A673 (cell line): ENCODE measurements at regions not wholly inside any gene's neighbourhood (a gene's known extent, or its start where the extent isn't known, plus 50 kb on each side); places are given as distances from the start of the nearest gene placed in this dataset.

Source experiments
- BruUV-seq: library from RNA; stranded (reverse); fragments of 400-500 nt; replicated peaks from 2 replicates; lab custom pipeline; 2021; lab: Mats Ljungman, UMichigan
- CTCF ChIA-PET: fragments of 300-600 bp; sonication (Branson Sonifier 250); formaldehyde crosslinking; loops from one replicate; lab custom pipeline; 2022; ENCODE audit warnings: antibody characterized with exemption; lab: Charles Lee
- POLR2A ChIA-PET: fragments of 300-600 bp; sonication (Branson Sonifier 250); formaldehyde crosslinking; loops from one replicate; lab custom pipeline; 2022; ENCODE audit warnings: antibody characterized with exemption; ENCODE audit not compliant: low non-redundant PET; lab: Charles Lee
- DNase-seq: peaks from one replicate; pipeline ENCODE4 v3.0.0-alpha.2; 2015; ENCODE audit warnings: low spot score
- H3K27ac ChIP-seq: fragments of 200-600 bp; sonication (generic); 2 replicates; pipeline ENCODE4 v1.5.1; 2016; ENCODE audit warnings: mixed run types, low read depth, mild to moderate bottlenecking, mixed read lengths, antibody characterized with exemption, low read length; ENCODE audit not compliant: poor library complexity, severe bottlenecking
- H3K27me3 ChIP-seq: fragments of 200-600 bp; sonication (generic); replicated peaks from 2 replicates; pipeline ENCODE4 v1.6.1; 2017; ENCODE audit warnings: mixed run types, low read depth, mild to moderate bottlenecking, mixed read lengths, antibody characterized with exemption, low read length; ENCODE audit not compliant: insufficient read depth, poor library complexity
- H3K36me3 ChIP-seq: fragments of 200-600 bp; sonication (generic); 2 replicates; pipeline ENCODE4 v1.6.1; 2016; ENCODE audit warnings: mixed run types, mild to moderate bottlenecking, mixed read lengths, antibody characterized with exemption, low read length; ENCODE audit not compliant: insufficient read depth, poor library complexity, severe bottlenecking
- H3K4me1 ChIP-seq: fragments of 200-600 bp; sonication (generic); 2 replicates; pipeline ENCODE4 v1.6.1; 2017; ENCODE audit warnings: mixed run types, mild to moderate bottlenecking, mixed read lengths, antibody characterized with exemption, low read length; ENCODE audit not compliant: insufficient read depth, poor library complexity, severe bottlenecking
- H3K4me3 ChIP-seq: fragments of 200-600 bp; sonication (generic); 2 replicates; pipeline ENCODE4 v1.5.1; 2016; ENCODE audit warnings: low read depth, mixed run types, mild to moderate bottlenecking, mixed read lengths, low read length; ENCODE audit not compliant: poor library complexity, severe bottlenecking
- H3K9me3 ChIP-seq: fragments of 200-600 bp; sonication (generic); 2 replicates; pipeline ENCODE4 v1.6.1; 2016; ENCODE audit warnings: mixed run types, low read depth, mild to moderate bottlenecking, mixed read lengths, antibody characterized with exemption, low read length; ENCODE audit not compliant: poor library complexity, severe bottlenecking
- EZH2 ChIP-seq: fragments of 200-600 bp; sonication (generic); IDR thresholded peaks from 2 replicates; pipeline ENCODE4 v1.6.1; 2017; ENCODE audit warnings: borderline replicate concordance, low read depth, mild to moderate bottlenecking, mixed read lengths, antibody characterized with exemption, low read length; ENCODE audit not compliant: poor library complexity, severe bottlenecking
- intact Hi-C: fragments of 100-400 bp; cut with micrococcal nuclease; formaldehyde crosslinking; loops from one replicate; pipeline ENCODE4 v1.10.0; 2022; ENCODE audit not compliant: unreplicated experiment
- TF ChIP-seq, protein P1 (sequence below): fragments of 300-800, 200-600 bp; sonication (generic); conservative IDR thresholded peaks from 2 replicates; pipeline ENCODE4 v1.5.1; 2017; ENCODE audit warnings: low read depth, mild to moderate bottlenecking, antibody characterized with exemption, low read length, moderate library complexity, mixed read lengths

DNA sequence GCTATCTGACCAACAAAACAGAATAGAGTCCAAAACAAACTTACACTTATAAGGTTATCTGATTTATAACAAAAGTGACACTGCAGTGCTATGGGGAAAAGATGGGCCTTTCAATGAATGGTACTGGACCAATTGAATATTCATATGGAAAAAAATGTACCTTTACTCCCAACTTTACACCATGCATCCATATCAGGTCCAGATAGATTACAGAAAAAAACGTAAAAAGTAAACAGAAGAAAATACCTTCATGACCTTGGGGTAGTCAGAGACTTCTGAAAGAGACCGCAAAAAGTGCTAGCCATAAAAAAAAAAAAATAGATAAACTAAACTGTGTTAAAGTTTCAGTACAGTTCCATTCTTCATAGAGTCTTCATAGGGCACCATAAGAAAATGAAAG is 308.3 kb downstream of the GXYLT1 start:
- TF ChIP-seq EZH2 = no peak
- TF ChIP-seq, protein P1, sequence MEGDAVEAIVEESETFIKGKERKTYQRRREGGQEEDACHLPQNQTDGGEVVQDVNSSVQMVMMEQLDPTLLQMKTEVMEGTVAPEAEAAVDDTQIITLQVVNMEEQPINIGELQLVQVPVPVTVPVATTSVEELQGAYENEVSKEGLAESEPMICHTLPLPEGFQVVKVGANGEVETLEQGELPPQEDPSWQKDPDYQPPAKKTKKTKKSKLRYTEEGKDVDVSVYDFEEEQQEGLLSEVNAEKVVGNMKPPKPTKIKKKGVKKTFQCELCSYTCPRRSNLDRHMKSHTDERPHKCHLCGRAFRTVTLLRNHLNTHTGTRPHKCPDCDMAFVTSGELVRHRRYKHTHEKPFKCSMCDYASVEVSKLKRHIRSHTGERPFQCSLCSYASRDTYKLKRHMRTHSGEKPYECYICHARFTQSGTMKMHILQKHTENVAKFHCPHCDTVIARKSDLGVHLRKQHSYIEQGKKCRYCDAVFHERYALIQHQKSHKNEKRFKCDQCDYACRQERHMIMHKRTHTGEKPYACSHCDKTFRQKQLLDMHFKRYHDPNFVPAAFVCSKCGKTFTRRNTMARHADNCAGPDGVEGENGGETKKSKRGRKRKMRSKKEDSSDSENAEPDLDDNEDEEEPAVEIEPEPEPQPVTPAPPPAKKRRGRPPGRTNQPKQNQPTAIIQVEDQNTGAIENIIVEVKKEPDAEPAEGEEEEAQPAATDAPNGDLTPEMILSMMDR = no peak
- no peaks in the 10 kb centered on the region for H3K27me3 ChIP-seq
- BruUV-seq = no TSS peak
- no peak overlapping the region for H3K27ac ChIP-seq
- intact Hi-C loops = no loop called here
- DNase-seq = no peak
- H3K36me3 ChIP-seq = no peaks in the 10 kb centered on the region
- ChIA-PET CTCF (no interaction called here), POLR2A (no interaction called here)
- H3K4me1 ChIP-seq = peaks cover 4% of the 10 kb centered on the region
- no peak overlapping the region for H3K4me3 ChIP-seq
- H3K9me3 ChIP-seq = no peaks in the 10 kb centered on the region

DNA sequence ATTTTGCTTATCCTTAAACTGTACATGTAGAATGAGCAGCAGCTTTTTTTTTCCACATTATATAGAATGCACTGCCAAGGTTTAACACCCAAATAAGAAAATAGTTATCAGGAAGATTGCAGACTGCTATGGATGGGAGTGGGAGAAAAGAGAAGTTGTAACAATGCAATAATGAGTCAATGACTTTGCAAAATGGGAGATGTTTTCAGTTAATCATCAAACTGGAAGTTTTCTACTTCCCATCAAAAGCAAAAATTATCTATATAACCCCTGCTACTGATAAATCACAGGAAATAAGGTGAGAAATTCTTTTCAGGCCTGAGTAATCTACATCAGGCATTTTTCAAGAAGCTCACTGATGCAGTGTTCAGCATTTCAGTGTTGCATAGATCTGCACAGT is 309.1 kb downstream of the GXYLT1 start:
- H3K36me3 ChIP-seq = no peaks in the 10 kb centered on the region

DNA sequence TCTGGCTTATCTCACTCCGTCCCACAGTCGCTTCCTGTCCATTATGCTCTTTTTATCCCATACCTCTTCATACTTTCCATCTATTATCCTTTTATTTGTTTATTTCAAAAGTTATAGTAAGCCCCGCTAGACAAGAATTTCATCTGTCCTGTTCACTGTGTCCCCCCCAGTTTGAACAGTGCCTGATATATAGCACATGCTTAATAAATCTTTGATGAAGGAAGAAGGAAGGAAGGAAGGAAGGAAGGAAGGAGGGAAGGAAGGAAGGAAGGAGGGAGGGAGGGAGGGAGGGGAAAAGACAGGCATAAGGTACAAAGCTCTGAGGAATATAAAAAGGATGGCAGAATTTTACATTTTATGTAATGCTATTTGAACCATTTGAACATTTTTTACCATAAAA is 324.7 kb downstream of the GXYLT1 start:
- Histone ChIP-seq H3K4me3 (no peak overlapping the region), H3K27me3 (no peaks in the 10 kb centered on the region), H3K27ac (peak overlapping the region; percentile 70), H3K4me1 (peaks cover 19% of the 10 kb centered on the region), H3K9me3 (peaks cover 5% of the 10 kb centered on the region), H3K36me3 (no peaks in the 10 kb centered on the region)
- TF ChIP-seq, protein P1 = no peak
- no peak for TF ChIP-seq EZH2
- POLR2A ChIA-PET = interaction anchor here (0.6 to 0.7 kb wide), 2 partner anchors 30 to 1369 kb away, joined by 4 to 20 read pairs; no protein-coding TSS in a partner anchor
- intact Hi-C loops = loop anchor here (1.0 to 5.0 kb wide), 3 partner anchors 204 to 1373 kb away; no protein-coding TSS in a partner anchor
- no TSS peak for BruUV-seq
- CTCF ChIA-PET = no interaction called here
- DNase-seq = peak; percentile 76

More for the DNA sequence above, 309.1 kb downstream of the GXYLT1 start:
- ChIA-PET CTCF (no interaction called here), POLR2A (no interaction called here)
- H3K27me3 ChIP-seq = no peaks in the 10 kb centered on the region
- no TSS peak for BruUV-seq
- no peak overlapping the region for H3K4me3 ChIP-seq
- no peak for TF ChIP-seq EZH2
- TF ChIP-seq, protein P1 = no peak
- no peaks in the 10 kb centered on the region for H3K9me3 ChIP-seq
- DNase-seq = no peak
- intact Hi-C loops = no loop called here
- H3K27ac ChIP-seq = no peak overlapping the region
- no peaks in the 10 kb centered on the region for H3K4me1 ChIP-seq
